Trophoblast cell (in vitro differentiated cells and primary cell): ENCODE measurements at regions not wholly inside any gene's neighbourhood (a gene's known extent, or its start where the extent isn't known, plus 50 kb on each side); places are given as distances from the start of the nearest gene placed in this dataset.

Experiments
- DNase-seq, 2 donors: peaks; one replicate each; pipeline ENCODE4 v3.0.0-alpha.2; 2016
- H2AFZ ChIP-seq: 2 replicates; pipeline ENCODE4 v1.6.1; 2013; ENCODE audit warnings: low read length, moderate library complexity, mild to moderate bottlenecking; ENCODE audit not compliant: insufficient read depth, poor library complexity
- H2AK5ac ChIP-seq: 2 replicates; pipeline ENCODE4 v1.6.1; 2013; ENCODE audit warnings: mild to moderate bottlenecking, low read length
- H2BK120ac ChIP-seq: 2 replicates; pipeline ENCODE4 v1.6.1; 2013; ENCODE audit warnings: low read length, mild to moderate bottlenecking, moderate library complexity; ENCODE audit not compliant: insufficient read depth, poor library complexity
- H2BK12ac ChIP-seq: 2 replicates; pipeline ENCODE4 v1.6.1; 2013; ENCODE audit warnings: mild to moderate bottlenecking, low read length, moderate library complexity
- H2BK5ac ChIP-seq: 2 replicates; pipeline ENCODE4 v1.6.1; 2013; ENCODE audit warnings: low read length, low read depth, moderate library complexity, mild to moderate bottlenecking; ENCODE audit not compliant: poor library complexity
- H3K14ac ChIP-seq: 2 replicates; pipeline ENCODE4 v1.6.1; 2013; ENCODE audit warnings: mild to moderate bottlenecking, low read length
- H3K18ac ChIP-seq: 2 replicates; pipeline ENCODE4 v1.6.1; 2013; ENCODE audit warnings: mild to moderate bottlenecking, low read length
- H3K23ac ChIP-seq: 2 replicates; pipeline ENCODE4 v1.6.1; 2013; ENCODE audit warnings: low read length
- H3K27ac ChIP-seq: 2 replicates; pipeline ENCODE4 v1.5.1; 2013; ENCODE audit warnings: low read depth, mild to moderate bottlenecking, inconsistent platforms, low read length, moderate library complexity
- H3K27me3 ChIP-seq: 2 replicates; pipeline ENCODE4 v1.6.1; 2013; ENCODE audit warnings: inconsistent platforms, mild to moderate bottlenecking, low read length, moderate library complexity; ENCODE audit not compliant: insufficient read depth
- H3K36me3 ChIP-seq, 2 experiments: 1 replicate in 1 of 2; 2 replicates in 1 of 2; pipeline ENCODE4 v1.6.1; 2013; ENCODE audit warnings: low read length in 2 of 2, mild to moderate bottlenecking in 2 of 2, moderate library complexity in 1 of 2; ENCODE audit not compliant: insufficient read depth in 2 of 2, control insufficient read depth in 1 of 2
- H3K4ac ChIP-seq: 2 replicates; pipeline ENCODE4 v1.6.1; 2013; ENCODE audit warnings: low read depth, mild to moderate bottlenecking, low read length, moderate library complexity
- H3K4me1 ChIP-seq, 2 experiments: 1 replicate in 1 of 2; 2 replicates in 1 of 2; pipeline ENCODE4 v1.6.1; 2013; ENCODE audit warnings: low read length in 2 of 2, mild to moderate bottlenecking in 2 of 2, moderate library complexity in 1 of 2; ENCODE audit not compliant: insufficient read depth in 2 of 2, control insufficient read depth in 1 of 2
- H3K4me2 ChIP-seq: 2 replicates; pipeline ENCODE4 v1.6.1; 2013; ENCODE audit warnings: inconsistent platforms, mild to moderate bottlenecking, low read length, moderate library complexity
- H3K4me3 ChIP-seq: 2 replicates; pipeline ENCODE4 v1.5.1; 2013; ENCODE audit warnings: mild to moderate bottlenecking, low read depth, low read length, inconsistent platforms
- H3K79me1 ChIP-seq: one replicate; pipeline ENCODE4 v1.6.1; 2013; ENCODE audit warnings: low read length
- H3K79me2 ChIP-seq: 2 replicates; pipeline ENCODE4 v1.6.1; 2013; ENCODE audit warnings: low read length, mild to moderate bottlenecking; ENCODE audit not compliant: control insufficient read depth, insufficient read depth, poor library complexity
- H3K9ac ChIP-seq: 2 replicates; pipeline ENCODE4 v1.6.1; 2013; ENCODE audit warnings: mild to moderate bottlenecking, low read length
- H3K9me3 ChIP-seq: 2 replicates; pipeline ENCODE4 v1.6.1; 2013; ENCODE audit warnings: low read depth, mild to moderate bottlenecking, control low read depth, inconsistent platforms, low read length; ENCODE audit not compliant: insufficient read depth
- H4K12ac ChIP-seq: 2 replicates; pipeline ENCODE4 v1.6.1; 2013; ENCODE audit warnings: low read depth, mild to moderate bottlenecking, low read length, moderate library complexity
- H4K8ac ChIP-seq: 2 replicates; pipeline ENCODE4 v1.6.1; 2013; ENCODE audit warnings: low read depth, mild to moderate bottlenecking, low read length, moderate library complexity
- H4K91ac ChIP-seq: one replicate; pipeline ENCODE4 v1.6.1; 2013; ENCODE audit warnings: low read depth, mild to moderate bottlenecking, low read length, moderate library complexity
- WGBS: extraction: QIAGEN DNeasy Blood & Tissue Kit; methylation state at CpG from one replicate; pipeline ENCODE4 v1.1.7; 2013; ENCODE audit warnings: missing lambda C conversion rate; ENCODE audit not compliant: insufficient read length, insufficient coverage; ENCODE audit errors: extremely low coverage; 5-methylcytosine and 5-hydroxymethylcytosine counted together

DNA sequence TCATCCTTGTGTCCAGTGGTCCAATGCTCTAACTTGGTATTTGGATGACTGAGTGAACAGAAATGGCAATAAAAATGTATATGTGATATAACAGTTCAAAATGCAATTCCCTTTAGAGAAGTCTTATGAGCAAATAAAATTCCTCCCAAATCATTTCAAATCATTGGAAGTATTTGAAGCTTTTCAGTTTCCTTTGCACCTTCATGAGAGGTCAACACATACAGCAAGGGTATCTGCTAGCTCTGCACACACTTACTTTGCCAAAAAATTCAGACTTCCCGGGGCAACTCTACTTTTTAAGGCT, 423.7 kb downstream of the ATP23 start:
- Histone ChIP-seq H2AFZ (no peak overlapping the region), H3K79me1 (no peaks in the 10 kb centered on the region), H4K8ac (no peak overlapping the region), H4K12ac (no peak overlapping the region), H3K36me3 (no peaks in the 10 kb centered on the region), H4K91ac (no peak overlapping the region), H2BK120ac (no peak overlapping the region), H3K27ac (no peak overlapping the region), H2BK12ac (no peak overlapping the region), H3K14ac (no peak overlapping the region), H3K27me3 (no peaks in the 10 kb centered on the region), H2AK5ac (no peak overlapping the region), H2BK5ac (no peak overlapping the region), H3K4me3 (no peak overlapping the region), H3K9me3 (peaks cover 1% of the 10 kb centered on the region), H3K23ac (no peak overlapping the region), H3K18ac (no peak overlapping the region), H3K79me2 (no peaks in the 10 kb centered on the region), H3K4me2 (no peak overlapping the region), H3K4me1 (peaks cover 0 to 2% of the 10 kb centered on the region in 2 experiments), H3K9ac (no peak overlapping the region), H3K4ac (no peak overlapping the region)
- WGBS = no CpG with 5 or more reads among the region's 1 CpG
- no peak for DNase-seq

DNA sequence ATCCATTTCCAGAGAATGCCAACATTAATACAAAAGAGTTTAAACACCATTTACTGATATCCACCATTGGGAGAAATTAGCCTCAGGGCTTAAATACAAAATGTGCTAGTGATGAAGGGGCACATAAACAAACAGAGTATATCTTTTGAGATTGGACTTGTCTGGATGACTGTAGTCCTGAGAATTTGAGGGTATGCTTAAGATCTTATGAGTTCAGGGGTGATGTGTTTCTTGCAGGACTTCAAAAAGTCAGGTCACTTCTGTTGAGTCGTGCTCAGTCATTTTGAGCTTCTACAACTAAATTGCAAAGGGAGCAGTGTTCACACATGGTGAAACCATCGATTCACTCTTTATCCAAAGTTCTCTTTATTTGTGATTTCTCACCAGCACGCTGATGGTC, 425.7 kb downstream of the ATP23 start:
- no peak overlapping the region for H3K23ac ChIP-seq
- H3K4ac ChIP-seq = no peak overlapping the region
- no peak overlapping the region for H4K8ac ChIP-seq
- H3K4me3 ChIP-seq = no peak overlapping the region
- no peaks in the 10 kb centered on the region for H3K27me3 ChIP-seq
- no peaks in the 10 kb centered on the region for H3K79me1 ChIP-seq
- H3K27ac ChIP-seq = no peak overlapping the region
- H3K36me3 ChIP-seq = no peaks in the 10 kb centered on the region
- no peak overlapping the region for H2BK12ac ChIP-seq
- no peaks in the 10 kb centered on the region for H3K79me2 ChIP-seq
- H3K18ac ChIP-seq = no peak overlapping the region
- DNase-seq = no peak
- no peak overlapping the region for H3K9ac ChIP-seq
- H2BK5ac ChIP-seq = no peak overlapping the region
- H2AFZ ChIP-seq = no peak overlapping the region
- H3K4me1 ChIP-seq = peaks cover 0 to 2% of the 10 kb centered on the region in 2 experiments
- H2BK120ac ChIP-seq = no peak overlapping the region
- H4K12ac ChIP-seq = no peak overlapping the region
- WGBS = no CpG with 5 or more reads among the region's 3 CpGs
- no peak overlapping the region for H3K14ac ChIP-seq
- H2AK5ac ChIP-seq = no peak overlapping the region
- H4K91ac ChIP-seq = no peak overlapping the region
- peaks cover 1% of the 10 kb centered on the region for H3K9me3 ChIP-seq
- no peak overlapping the region for H3K4me2 ChIP-seq

DNA sequence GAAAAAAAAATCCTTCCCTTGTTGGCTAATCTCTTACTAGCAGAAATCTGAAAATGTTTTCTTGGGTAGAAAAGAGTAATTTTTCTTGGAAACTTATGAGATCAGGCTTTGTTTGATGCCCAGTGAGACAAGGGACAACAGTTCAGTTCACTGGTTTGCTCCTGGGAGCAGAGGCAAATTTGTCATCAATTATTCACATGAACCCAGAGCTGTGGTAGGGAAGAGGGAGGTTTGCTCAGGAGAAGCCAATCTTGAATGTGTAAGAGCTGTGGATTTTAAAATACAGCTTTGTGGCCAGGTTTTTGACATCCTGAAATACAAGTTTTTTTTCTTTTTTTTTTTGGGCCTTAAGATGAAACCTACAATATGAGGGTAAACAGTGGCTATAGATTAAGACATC, 426.6 kb downstream of the ATP23 start:
- peaks cover 0 to 2% of the 10 kb centered on the region in 2 experiments for H3K4me1 ChIP-seq
- H3K4me2 ChIP-seq = no peak overlapping the region
- no peak for DNase-seq
- no peak overlapping the region for H2AK5ac ChIP-seq
- no peak overlapping the region for H2BK5ac ChIP-seq
- H4K8ac ChIP-seq = no peak overlapping the region
- H4K91ac ChIP-seq = no peak overlapping the region
- no peaks in the 10 kb centered on the region for H3K79me2 ChIP-seq
- no peak overlapping the region for H3K9ac ChIP-seq
- no peaks in the 10 kb centered on the region for H3K27me3 ChIP-seq
- no peak overlapping the region for H4K12ac ChIP-seq
- H2BK120ac ChIP-seq = no peak overlapping the region
- H3K9me3 ChIP-seq = peaks cover 1% of the 10 kb centered on the region
- no peak overlapping the region for H3K4me3 ChIP-seq
- H3K27ac ChIP-seq = no peak overlapping the region
- H3K23ac ChIP-seq = no peak overlapping the region
- no peak overlapping the region for H3K4ac ChIP-seq
- no peak overlapping the region for H3K18ac ChIP-seq
- H3K79me1 ChIP-seq = no peaks in the 10 kb centered on the region
- no peaks in the 10 kb centered on the region for H3K36me3 ChIP-seq
- H2AFZ ChIP-seq = no peak overlapping the region
- H2BK12ac ChIP-seq = no peak overlapping the region
- H3K14ac ChIP-seq = no peak overlapping the region

DNA sequence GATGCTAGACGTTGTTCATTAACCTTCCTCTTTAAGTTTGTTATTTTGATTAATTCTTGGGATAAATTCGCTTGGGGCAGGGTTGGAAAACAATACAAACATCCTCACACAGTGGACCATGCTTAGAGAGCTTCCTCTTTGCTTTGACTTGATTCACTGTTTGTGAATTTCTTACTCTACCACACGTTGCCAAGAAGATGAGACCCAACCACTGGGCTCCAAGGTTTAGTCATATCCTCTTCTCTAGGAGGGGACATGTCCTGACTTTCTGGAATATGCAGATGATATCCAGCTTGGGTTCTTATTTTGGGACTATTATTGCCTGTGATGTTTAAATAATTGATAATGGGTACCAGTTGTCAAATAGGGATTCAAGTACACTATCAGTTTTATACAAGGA, 428.2 kb downstream of the ATP23 start:
- no peak for DNase-seq
- H4K91ac ChIP-seq = no peak overlapping the region

DNA sequence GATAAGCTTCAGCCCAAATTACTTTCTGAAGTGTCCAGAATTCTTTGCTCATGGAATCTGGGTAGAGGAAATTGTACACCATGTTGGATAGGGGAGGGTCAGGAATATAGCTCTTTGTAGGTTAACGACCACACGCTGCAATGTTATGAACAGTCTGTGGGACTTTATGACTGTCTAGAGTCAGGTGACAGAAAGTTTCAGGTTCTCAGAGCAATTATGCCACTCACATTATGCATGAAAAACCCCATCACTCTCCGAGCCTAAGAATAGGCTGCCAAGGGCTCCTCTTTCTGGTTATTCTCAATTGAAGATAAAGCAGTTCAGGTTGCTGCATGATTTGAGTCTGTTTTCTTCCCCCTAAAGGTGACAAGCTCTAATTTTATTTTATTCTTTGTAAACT, 430.9 kb downstream of the ATP23 start:
- no peak overlapping the region for H3K9ac ChIP-seq
- H4K12ac ChIP-seq = no peak overlapping the region
- H3K4ac ChIP-seq = no peak overlapping the region
- no peak overlapping the region for H3K18ac ChIP-seq
- no peaks in the 10 kb centered on the region for H3K4me1 ChIP-seq
- no peak overlapping the region for H2AK5ac ChIP-seq
- H3K27ac ChIP-seq = no peak overlapping the region
- H3K14ac ChIP-seq = no peak overlapping the region
- no peaks in the 10 kb centered on the region for H3K36me3 ChIP-seq
- H4K91ac ChIP-seq = no peak overlapping the region
- H2BK12ac ChIP-seq = no peak overlapping the region
- H3K9me3 ChIP-seq = peaks cover 1% of the 10 kb centered on the region
- no CpG with 5 or more reads among the region's 3 CpGs for WGBS
- H2BK5ac ChIP-seq = no peak overlapping the region
- no peak overlapping the region for H3K4me2 ChIP-seq
- no peak overlapping the region for H2AFZ ChIP-seq
- H3K4me3 ChIP-seq = no peak overlapping the region
- H2BK120ac ChIP-seq = no peak overlapping the region
- H3K79me2 ChIP-seq = no peaks in the 10 kb centered on the region
- no peaks in the 10 kb centered on the region for H3K79me1 ChIP-seq
- DNase-seq = no peak
- H4K8ac ChIP-seq = no peak overlapping the region
- no peak overlapping the region for H3K23ac ChIP-seq
- H3K27me3 ChIP-seq = no peaks in the 10 kb centered on the region

More for the DNA sequence above, 428.2 kb downstream of the ATP23 start:
- Histone ChIP-seq H3K18ac (no peak overlapping the region), H3K27me3 (no peaks in the 10 kb centered on the region), H2BK120ac (no peak overlapping the region), H3K14ac (no peak overlapping the region), H3K4me3 (no peak overlapping the region), H3K4ac (no peak overlapping the region), H3K4me1 (no peaks in the 10 kb centered on the region), H3K36me3 (no peaks in the 10 kb centered on the region), H3K79me2 (no peaks in the 10 kb centered on the region), H3K79me1 (no peaks in the 10 kb centered on the region), H3K4me2 (no peak overlapping the region), H3K9ac (no peak overlapping the region), H4K12ac (no peak overlapping the region), H2BK12ac (no peak overlapping the region), H3K27ac (no peak overlapping the region), H2AFZ (no peak overlapping the region), H3K23ac (no peak overlapping the region), H3K9me3 (peaks cover 1% of the 10 kb centered on the region), H2BK5ac (no peak overlapping the region), H2AK5ac (no peak overlapping the region), H4K8ac (no peak overlapping the region)
- no CpG with 5 or more reads among the region's 3 CpGs for WGBS
